Aorta (tissue), 5 donors: ENCODE measurements at regions not wholly inside any gene's neighbourhood (a gene's known extent, or its start where the extent isn't known, plus 50 kb on each side); places are given as distances from the start of the nearest gene placed in this dataset.

ENCODE experiments used
- ATAC-seq: fragments of 200-7000 bp; cut with Tn5 transposase; one replicate; pipeline ENCODE4 v1.9.1; 2022; ENCODE audit warnings: moderate library complexity; ENCODE audit not compliant: low FRiP score
- DNase-seq, 2 donors: peaks; one replicate each; pipeline ENCODE4 v3.0.0-alpha.2; 2020
- H3K27ac ChIP-seq, 2 donors: one replicate each; pipeline ENCODE4 v1.5.1; 2013; ENCODE audit warnings: low read length in 2 of 2, mild to moderate bottlenecking in 2 of 2, moderate library complexity in 2 of 2, control low read depth in 1 of 2, inconsistent platforms in 1 of 2, low read depth in 1 of 2
- H3K27me3 ChIP-seq, 2 donors: one replicate each; pipeline ENCODE4 v1.6.1; 2013; ENCODE audit warnings: control low read depth in 1 of 2, low read length in 1 of 2, mild to moderate bottlenecking in 1 of 2, moderate library complexity in 1 of 2; ENCODE audit not compliant: insufficient read depth in 2 of 2, control insufficient read depth in 1 of 2
- H3K36me3 ChIP-seq, 2 donors: one replicate each; pipeline ENCODE4 v1.6.1; 2013; ENCODE audit warnings: control low read depth in 1 of 2, low read length in 1 of 2, mild to moderate bottlenecking in 1 of 2; ENCODE audit not compliant: insufficient read depth in 2 of 2, control insufficient read depth in 1 of 2
- H3K4me1 ChIP-seq, 2 donors: one replicate each; pipeline ENCODE4 v1.6.1; 2013; ENCODE audit warnings: low read length in 2 of 2, control low read depth in 1 of 2, mild to moderate bottlenecking in 1 of 2, moderate library complexity in 1 of 2; ENCODE audit not compliant: insufficient read depth in 2 of 2, control insufficient read depth in 1 of 2
- H3K4me3 ChIP-seq, 2 donors: one replicate each; pipeline ENCODE4 v1.5.1; 2013; ENCODE audit warnings: low read length in 2 of 2, control low read depth in 1 of 2, mild to moderate bottlenecking in 1 of 2
- H3K9me3 ChIP-seq: one replicate; pipeline ENCODE4 v1.6.1; 2013; ENCODE audit warnings: mild to moderate bottlenecking, low read length; ENCODE audit not compliant: control insufficient read depth
- WGBS, 2 donors: extraction: QIAGEN DNeasy Blood & Tissue Kit; methylation state at CpG; one replicate each; pipeline ENCODE4 v1.1.7; 2013; 5-methylcytosine and 5-hydroxymethylcytosine counted together
- intact Hi-C, 2 donors: fragments of 100-400 bp; cut with DNase I; formaldehyde crosslinking; loops; one replicate each; pipeline versions ENCODE4 v1.14.2 to v1.15.0; 2022
- donor health status: healthy with polysubstance abuse.
- donor health status: Bipolar disorder and iron deficiency.
- donor health status: DM: no; HTN: no; CAD: no.
- donor health status: DM: no; HTN: no; CAD: no.
- donor health status: DM: yes; HTN: yes; CAD: no.

GRCh38 chr10:88174391-88174790 lies 311.0 kb downstream of the PTEN start:
- Histone ChIP-seq H3K27me3 (no peaks in the 10 kb centered on the region), H3K27ac (no peak overlapping the region), H3K4me1 (no peaks in the 10 kb centered on the region), H3K4me3 (no peak overlapping the region), H3K36me3 (no peaks in the 10 kb centered on the region), H3K9me3 (no peaks in the 10 kb centered on the region)
- WGBS, 2 donors = 95 to 97% methylated on average over 5 of the region's 5 CpGs
- intact Hi-C loops = no loop called here
- ATAC-seq (no peak), DNase-seq (no peak)

GRCh38 chr10:88178758-88179157 lies 315.3 kb downstream of the PTEN start:
- intact Hi-C loops = no loop called here
- ATAC-seq (no peak), DNase-seq (no peak)
- no peaks in the 10 kb centered on the region for H3K4me1 ChIP-seq
- H3K36me3 ChIP-seq = no peaks in the 10 kb centered on the region
- no peak overlapping the region for H3K4me3 ChIP-seq
- no peaks in the 10 kb centered on the region for H3K27me3 ChIP-seq
- H3K9me3 ChIP-seq = no peaks in the 10 kb centered on the region
- H3K27ac ChIP-seq = no peak overlapping the region

GRCh38 chr10:88179831-88180230 lies 316.4 kb downstream of the PTEN start:
- intact Hi-C loops = no loop called here
- no peak for DNase-seq
- H3K9me3 ChIP-seq = no peaks in the 10 kb centered on the region
- no peak overlapping the region for H3K27ac ChIP-seq
- H3K4me1 ChIP-seq = no peaks in the 10 kb centered on the region
- 92 to 95% methylated on average over 3 of the region's 3 CpGs for WGBS, 2 donors
- H3K27me3 ChIP-seq = no peaks in the 10 kb centered on the region
- H3K36me3 ChIP-seq = no peaks in the 10 kb centered on the region
- H3K4me3 ChIP-seq = no peak overlapping the region
- no peak for ATAC-seq

- DNase-seq (no peak), ATAC-seq (no peak)
- no peak overlapping the region for H3K4me3 ChIP-seq
- H3K9me3 ChIP-seq = no peaks in the 10 kb centered on the region
- H3K27me3 ChIP-seq = no peaks in the 10 kb centered on the region
- no peaks in the 10 kb centered on the region for H3K36me3 ChIP-seq
- no peaks in the 10 kb centered on the region for H3K4me1 ChIP-seq
- no peak overlapping the region for H3K27ac ChIP-seq
- intact Hi-C loops = no loop called here
- WGBS, 2 donors = 17 to 18% methylated on average over 3 of the region's 3 CpGs
These were observed 318.6 kb downstream of the PTEN start for GRCh38 chr10:88181902-88182600.

- DNase-seq (no peak), ATAC-seq (no peak)
- H3K4me3 ChIP-seq = no peak overlapping the region
- no peaks in the 10 kb centered on the region for H3K27me3 ChIP-seq
- intact Hi-C loops = no loop called here
- H3K4me1 ChIP-seq = no peaks in the 10 kb centered on the region
- H3K9me3 ChIP-seq = no peaks in the 10 kb centered on the region
- H3K36me3 ChIP-seq = no peaks in the 10 kb centered on the region
- H3K27ac ChIP-seq = no peak overlapping the region
These were observed 319.1 kb downstream of the PTEN start for GRCh38 chr10:88182601-88182930.

- H3K27me3 ChIP-seq = no peaks in the 10 kb centered on the region
- no peak overlapping the region for H3K4me3 ChIP-seq
- H3K27ac ChIP-seq = no peak overlapping the region
- 94 to 96% methylated on average over 3 of the region's 3 CpGs for WGBS, 2 donors
- no peak for ATAC-seq
- H3K4me1 ChIP-seq = no peaks in the 10 kb centered on the region
- intact Hi-C loops = no loop called here
- H3K9me3 ChIP-seq = no peaks in the 10 kb centered on the region
- H3K36me3 ChIP-seq = no peaks in the 10 kb centered on the region
- DNase-seq = no peak
These were observed 321.3 kb downstream of the PTEN start for GRCh38 chr10:88184543-88185297.

GRCh38 chr10:88185830-88186229 lies 322.4 kb downstream of the PTEN start:
- Histone ChIP-seq H3K36me3 (no peaks in the 10 kb centered on the region), H3K27me3 (no peaks in the 10 kb centered on the region), H3K9me3 (no peaks in the 10 kb centered on the region), H3K27ac (no peak overlapping the region), H3K4me1 (no peaks in the 10 kb centered on the region), H3K4me3 (no peak overlapping the region)
- ATAC-seq = no peak
- intact Hi-C loops = no loop called here
- 51 to 58% methylated on average over 2 of the region's 2 CpGs for WGBS, 2 donors
- no peak for DNase-seq

- H3K27ac ChIP-seq = no peak overlapping the region
- H3K27me3 ChIP-seq = no peaks in the 10 kb centered on the region
- no peak overlapping the region for H3K4me3 ChIP-seq
- 74 to 78% methylated on average over 2 of the region's 2 CpGs for whole genome bisulfite sequencing, 2 donors
- H3K9me3 ChIP-seq = no peaks in the 10 kb centered on the region
- no peaks in the 10 kb centered on the region for H3K4me1 ChIP-seq
- no peak for ATAC-seq
- intact Hi-C loops = no loop called here
- no peaks in the 10 kb centered on the region for H3K36me3 ChIP-seq
- no peak for DNase-seq
These were observed 322.9 kb downstream of the PTEN start for GRCh38 chr10:88186335-88186734.

- intact Hi-C loops = no loop called here
- no peaks in the 10 kb centered on the region for H3K36me3 ChIP-seq
- no peaks in the 10 kb centered on the region for H3K9me3 ChIP-seq
- WGBS, 2 donors = 92% methylated on average over 2 of the region's 2 CpGs
- no peaks in the 10 kb centered on the region for H3K27me3 ChIP-seq
- no peak overlapping the region for H3K4me3 ChIP-seq
- H3K4me1 ChIP-seq = no peaks in the 10 kb centered on the region
- no peak for DNase-seq
- no peak overlapping the region for H3K27ac ChIP-seq
- ATAC-seq = no peak
These were observed 324.0 kb downstream of the PTEN start for GRCh38 chr10:88187472-88187871.
